ENCODE measurements at regions not wholly inside any gene's neighbourhood (a gene's known extent, or its start where the extent isn't known, plus 50 kb on each side); places are given as distances from the start of the nearest gene placed in this dataset.

DNA sequence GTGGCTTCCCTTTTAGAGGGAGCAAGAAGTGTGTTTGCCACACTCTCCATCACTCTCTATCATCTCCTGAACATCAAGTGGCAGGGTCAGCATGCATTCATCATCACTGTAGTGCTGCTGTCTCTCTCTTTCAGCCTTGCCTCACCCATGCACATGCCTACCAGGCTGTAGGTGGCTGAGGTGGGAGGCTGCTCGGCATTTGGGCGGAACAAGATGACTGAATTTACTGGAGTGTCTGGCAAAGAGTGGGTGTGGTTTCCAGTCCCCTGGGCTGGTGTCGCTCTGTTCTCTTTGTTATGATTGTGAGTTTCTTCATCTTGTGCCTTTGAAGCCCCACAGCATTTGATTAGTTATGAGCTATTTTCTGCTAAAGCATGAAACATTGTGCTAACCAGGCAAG lies 541.9 kb upstream of the EEF2KMT start:
- no peaks in the 10 kb centered on the region for H3K79me2 ChIP-seq (ENCODE audit: control insufficient read depth, insufficient read depth, low read length)
- no peak overlapping the region for H3K4me2 ChIP-seq (ENCODE audit: extremely low read depth, insufficient read depth, low read length)
- H2AFZ ChIP-seq (ENCODE audit: low read length): no peak overlapping the region
- no peaks in the 10 kb centered on the region for H4K20me1 ChIP-seq (ENCODE audit: control insufficient read depth, extremely low read depth, insufficient read depth, low read length)
- H3K9me3 ChIP-seq (ENCODE audit: control insufficient read depth, insufficient read depth, low read depth, low read length): peaks cover 6% of the 10 kb centered on the region
- no peaks in the 10 kb centered on the region for H3K4me1 ChIP-seq (ENCODE audit: control insufficient read depth, extremely low read depth, insufficient read depth, low read length)
- no peak overlapping the region for H3K27ac ChIP-seq (ENCODE audit: insufficient read depth, low read length)
- TF ChIP-seq, protein P1, sequence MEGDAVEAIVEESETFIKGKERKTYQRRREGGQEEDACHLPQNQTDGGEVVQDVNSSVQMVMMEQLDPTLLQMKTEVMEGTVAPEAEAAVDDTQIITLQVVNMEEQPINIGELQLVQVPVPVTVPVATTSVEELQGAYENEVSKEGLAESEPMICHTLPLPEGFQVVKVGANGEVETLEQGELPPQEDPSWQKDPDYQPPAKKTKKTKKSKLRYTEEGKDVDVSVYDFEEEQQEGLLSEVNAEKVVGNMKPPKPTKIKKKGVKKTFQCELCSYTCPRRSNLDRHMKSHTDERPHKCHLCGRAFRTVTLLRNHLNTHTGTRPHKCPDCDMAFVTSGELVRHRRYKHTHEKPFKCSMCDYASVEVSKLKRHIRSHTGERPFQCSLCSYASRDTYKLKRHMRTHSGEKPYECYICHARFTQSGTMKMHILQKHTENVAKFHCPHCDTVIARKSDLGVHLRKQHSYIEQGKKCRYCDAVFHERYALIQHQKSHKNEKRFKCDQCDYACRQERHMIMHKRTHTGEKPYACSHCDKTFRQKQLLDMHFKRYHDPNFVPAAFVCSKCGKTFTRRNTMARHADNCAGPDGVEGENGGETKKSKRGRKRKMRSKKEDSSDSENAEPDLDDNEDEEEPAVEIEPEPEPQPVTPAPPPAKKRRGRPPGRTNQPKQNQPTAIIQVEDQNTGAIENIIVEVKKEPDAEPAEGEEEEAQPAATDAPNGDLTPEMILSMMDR (conservative IDR thresholded peaks at IDR 0.05 in 1 of 2, IDR thresholded peaks at IDR 0.05 in 1 of 2; ENCODE audit: low read depth in 1 of 2, low read length in 2 of 2): no peak
- TF ChIP-seq EZH2 (IDR thresholded peaks at IDR 0.05; ENCODE audit: low read length, missing control alignments): no peak
- no peaks in the 10 kb centered on the region for H3K36me3 ChIP-seq (ENCODE audit: control insufficient read depth, insufficient read depth, low read length)
- H3K4me3 ChIP-seq (replicated peaks in 1 of 4; ENCODE audit: control extremely low read depth in 1 of 4, insufficient read depth in 1 of 4, low read depth in 3 of 4, low read length in 4 of 4): no peak overlapping the region
- no peak for DNase-seq (ENCODE audit: low read depth in 2 of 2)
- H3K9ac ChIP-seq (ENCODE audit: insufficient read depth, low read length): no peak overlapping the region
- no peaks in the 10 kb centered on the region for H3K27me3 ChIP-seq (ENCODE audit: control insufficient read depth, insufficient read depth, low read length)

DNA sequence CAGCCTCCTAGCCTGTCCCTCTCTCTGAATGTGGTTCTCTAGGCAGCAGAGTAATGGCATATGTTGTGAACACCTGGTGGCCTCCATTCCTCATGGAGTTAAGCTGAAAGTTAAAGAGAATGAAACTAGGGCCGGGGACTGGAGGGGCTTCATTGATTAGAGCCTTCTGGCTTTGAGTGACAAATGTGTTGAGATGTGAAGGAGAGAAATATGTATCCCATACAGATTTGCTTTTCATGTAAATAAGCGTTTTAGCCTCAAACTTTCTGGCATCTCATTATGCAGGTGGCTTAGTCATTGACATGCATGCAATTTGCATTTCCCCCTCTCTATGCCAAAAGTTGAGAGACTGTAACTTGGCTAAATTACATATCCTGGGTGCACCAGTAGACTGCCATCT lies 537.7 kb upstream of the EEF2KMT start:
- DNase-seq (ENCODE audit: low read depth in 2 of 2): no peak
- H3K9ac ChIP-seq (ENCODE audit: insufficient read depth, low read length): no peak overlapping the region
- no peak overlapping the region for H3K27ac ChIP-seq (ENCODE audit: insufficient read depth, low read length)
- no peaks in the 10 kb centered on the region for H4K20me1 ChIP-seq (ENCODE audit: control insufficient read depth, extremely low read depth, insufficient read depth, low read length)
- no peak overlapping the region for H3K4me2 ChIP-seq (ENCODE audit: extremely low read depth, insufficient read depth, low read length)
- H3K27me3 ChIP-seq (ENCODE audit: control insufficient read depth, insufficient read depth, low read length): no peaks in the 10 kb centered on the region
- H2AFZ ChIP-seq (ENCODE audit: low read length): no peak overlapping the region
- TF ChIP-seq, protein P1 (conservative IDR thresholded peaks at IDR 0.05 in 1 of 2, IDR thresholded peaks at IDR 0.05 in 1 of 2; ENCODE audit: low read depth in 1 of 2, low read length in 2 of 2): no peak
- TF ChIP-seq EZH2 (IDR thresholded peaks at IDR 0.05; ENCODE audit: low read length, missing control alignments): no peak
- no peak overlapping the region for H3K4me3 ChIP-seq (replicated peaks in 1 of 4; ENCODE audit: control extremely low read depth in 1 of 4, insufficient read depth in 1 of 4, low read depth in 3 of 4, low read length in 4 of 4)
- H3K36me3 ChIP-seq (ENCODE audit: control insufficient read depth, insufficient read depth, low read length): no peaks in the 10 kb centered on the region
- no peaks in the 10 kb centered on the region for H3K4me1 ChIP-seq (ENCODE audit: control insufficient read depth, extremely low read depth, insufficient read depth, low read length)
- peaks cover 2% of the 10 kb centered on the region for H3K9me3 ChIP-seq (ENCODE audit: control insufficient read depth, insufficient read depth, low read depth, low read length)
- H3K79me2 ChIP-seq (ENCODE audit: control insufficient read depth, insufficient read depth, low read length): no peaks in the 10 kb centered on the region

DNA sequence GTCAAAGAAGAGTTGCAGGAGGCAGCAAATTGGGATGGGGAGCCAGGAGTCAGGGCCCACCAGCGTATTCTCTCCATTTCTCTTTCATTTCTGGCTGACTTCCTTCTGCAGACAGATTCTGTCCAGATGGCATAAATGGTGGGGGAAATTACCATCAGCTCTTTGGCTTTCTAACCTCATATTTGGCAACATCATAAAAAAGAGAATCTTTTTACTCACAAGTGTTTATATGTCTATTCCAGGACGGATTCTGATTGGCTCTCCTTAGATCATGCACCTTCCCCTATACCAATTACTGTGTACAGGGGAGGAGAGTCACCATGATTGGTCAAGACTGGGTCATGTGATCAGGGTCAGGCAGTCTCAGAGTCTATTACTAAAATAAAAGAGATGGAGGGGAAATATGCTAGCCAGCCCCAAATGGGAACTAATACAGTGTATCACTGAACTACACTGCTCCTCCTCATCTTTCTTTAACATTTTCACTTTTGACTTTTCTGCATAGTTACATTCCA lies 537.1 kb upstream of the EEF2KMT start:
- Histone ChIP-seq H3K4me1 (ENCODE audit: control insufficient read depth, extremely low read depth, insufficient read depth, low read length) (no peaks in the 10 kb centered on the region), H3K36me3 (ENCODE audit: control insufficient read depth, insufficient read depth, low read length) (no peaks in the 10 kb centered on the region)
- DNase-seq (ENCODE audit: low read depth in 2 of 2): no peak

More for the DNA sequence above, 537.1 kb upstream of the EEF2KMT start:
- H3K9ac ChIP-seq (ENCODE audit: insufficient read depth, low read length): no peak overlapping the region
- TF ChIP-seq, protein P1 (conservative IDR thresholded peaks at IDR 0.05 in 1 of 2, IDR thresholded peaks at IDR 0.05 in 1 of 2; ENCODE audit: low read depth in 1 of 2, low read length in 2 of 2): no peak
- TF ChIP-seq EZH2 (IDR thresholded peaks at IDR 0.05; ENCODE audit: low read length, missing control alignments): no peak
- H3K9me3 ChIP-seq (ENCODE audit: control insufficient read depth, insufficient read depth, low read depth, low read length): no peaks in the 10 kb centered on the region
- H4K20me1 ChIP-seq (ENCODE audit: control insufficient read depth, extremely low read depth, insufficient read depth, low read length): no peaks in the 10 kb centered on the region
- no peak overlapping the region for H3K27ac ChIP-seq (ENCODE audit: insufficient read depth, low read length)
- no peak overlapping the region for H2AFZ ChIP-seq (ENCODE audit: low read length)
- no peaks in the 10 kb centered on the region for H3K79me2 ChIP-seq (ENCODE audit: control insufficient read depth, insufficient read depth, low read length)
- no peaks in the 10 kb centered on the region for H3K27me3 ChIP-seq (ENCODE audit: control insufficient read depth, insufficient read depth, low read length)
- H3K4me2 ChIP-seq (ENCODE audit: extremely low read depth, insufficient read depth, low read length): no peak overlapping the region
- no peak overlapping the region for H3K4me3 ChIP-seq (replicated peaks in 1 of 4; ENCODE audit: control extremely low read depth in 1 of 4, insufficient read depth in 1 of 4, low read depth in 3 of 4, low read length in 4 of 4)

Measured in fibroblast of lung (primary cell).